Lower leg skin (tissue), 4 donors: ENCODE measurements at regions not wholly inside any gene's neighbourhood (a gene's known extent, or its start where the extent isn't known, plus 50 kb on each side); places are given as distances from the start of the nearest gene placed in this dataset.

Source experiments
- DNase-seq, 2 donors: peaks; one replicate each; pipeline ENCODE4 v3.0.0-alpha.2; 2019; ENCODE audit warnings: low spot score in 2 of 2
- H3K4me3 ChIP-seq: fragments of 200-600 bp; sonication (generic); 2 replicates; pipeline ENCODE4 v1.5.1; 2017; ENCODE audit warnings: mild to moderate bottlenecking, low read depth; ENCODE audit not compliant: poor library complexity, severe bottlenecking
- POLR2A ChIP-seq, 2 donors: fragments of 450-650 bp; IDR thresholded peaks; one replicate each; pipeline ENCODE4 v1.6.1; 2016 to 2017; ENCODE audit warnings: antibody characterized with exemption in 2 of 2, mild to moderate bottlenecking in 1 of 2, moderate library complexity in 1 of 2
- WGBS, 2 donors: methylation state at CpG; one replicate each; pipeline ENCODE4 v1.1.5; 2018; 5-methylcytosine and 5-hydroxymethylcytosine counted together
- intact Hi-C: fragments of 100-400 bp; cut with DNase I; formaldehyde crosslinking; loops from one replicate; pipeline ENCODE4 v1.15.0; 2023; ENCODE audit warnings: low total_unique reads
- TF ChIP-seq, protein P1 (sequence below), 3 donors: fragments of 450-650 bp; IDR thresholded peaks; one replicate each; pipeline ENCODE4 v1.5.1; 2016; ENCODE audit warnings: antibody characterized with exemption in 3 of 3, mild to moderate bottlenecking in 3 of 3, moderate library complexity in 2 of 3

DNA sequence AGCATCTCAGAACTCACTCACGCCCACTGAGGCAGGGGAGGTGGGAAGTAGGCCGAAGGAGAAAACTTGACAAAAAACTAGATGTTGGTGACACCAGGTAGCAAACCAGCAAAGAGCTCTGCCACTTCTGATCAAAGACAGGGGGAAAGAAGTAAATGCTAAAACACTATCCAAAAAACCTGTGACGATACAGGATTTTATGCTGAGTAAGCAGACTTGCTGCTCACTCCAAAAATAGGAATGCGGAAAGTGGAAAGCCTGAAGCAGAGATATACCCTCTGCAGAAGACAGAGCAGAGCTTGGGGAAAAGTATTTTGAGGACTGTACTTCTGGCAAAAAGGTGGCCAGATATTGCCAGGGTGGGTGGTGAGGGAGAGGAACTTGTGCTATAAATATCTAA is 73.3 kb upstream of the YPEL5 start:
- no peak for TF ChIP-seq POLR2A (IDR thresholded peaks at IDR 0.05)
- TF ChIP-seq, protein P1, sequence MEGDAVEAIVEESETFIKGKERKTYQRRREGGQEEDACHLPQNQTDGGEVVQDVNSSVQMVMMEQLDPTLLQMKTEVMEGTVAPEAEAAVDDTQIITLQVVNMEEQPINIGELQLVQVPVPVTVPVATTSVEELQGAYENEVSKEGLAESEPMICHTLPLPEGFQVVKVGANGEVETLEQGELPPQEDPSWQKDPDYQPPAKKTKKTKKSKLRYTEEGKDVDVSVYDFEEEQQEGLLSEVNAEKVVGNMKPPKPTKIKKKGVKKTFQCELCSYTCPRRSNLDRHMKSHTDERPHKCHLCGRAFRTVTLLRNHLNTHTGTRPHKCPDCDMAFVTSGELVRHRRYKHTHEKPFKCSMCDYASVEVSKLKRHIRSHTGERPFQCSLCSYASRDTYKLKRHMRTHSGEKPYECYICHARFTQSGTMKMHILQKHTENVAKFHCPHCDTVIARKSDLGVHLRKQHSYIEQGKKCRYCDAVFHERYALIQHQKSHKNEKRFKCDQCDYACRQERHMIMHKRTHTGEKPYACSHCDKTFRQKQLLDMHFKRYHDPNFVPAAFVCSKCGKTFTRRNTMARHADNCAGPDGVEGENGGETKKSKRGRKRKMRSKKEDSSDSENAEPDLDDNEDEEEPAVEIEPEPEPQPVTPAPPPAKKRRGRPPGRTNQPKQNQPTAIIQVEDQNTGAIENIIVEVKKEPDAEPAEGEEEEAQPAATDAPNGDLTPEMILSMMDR (IDR thresholded peaks at IDR 0.05): no peak
- no peak for DNase-seq
- intact Hi-C loops: loop anchor here (5.0 kb wide), 1 partner anchor 151 kb away; the partner anchor contains the start of gene ALK

DNA sequence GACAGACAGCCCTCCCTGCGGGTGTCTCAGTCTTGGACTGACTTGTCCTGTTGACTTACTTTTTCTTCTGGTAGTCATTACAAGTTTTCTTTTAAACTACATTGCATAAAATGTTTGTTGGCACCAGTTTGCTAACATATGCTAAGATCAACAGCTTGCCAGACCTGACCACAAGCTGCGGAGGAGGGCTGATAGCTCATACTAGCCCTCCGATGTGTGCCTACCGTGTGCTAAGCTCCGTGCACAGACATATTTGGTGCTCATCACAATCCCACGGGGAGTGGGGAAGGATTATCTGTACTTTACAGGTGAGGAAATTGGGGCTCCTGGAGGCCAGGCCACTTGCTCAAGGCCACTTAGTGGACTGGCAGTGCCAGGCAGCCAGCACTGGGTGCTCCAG is 72.8 kb upstream of the YPEL5 start:
- no peak for TF ChIP-seq POLR2A (IDR thresholded peaks at IDR 0.05)
- TF ChIP-seq, protein P1 (IDR thresholded peaks at IDR 0.05): no peak
- intact Hi-C loops: loop anchor here (5.0 kb wide), 1 partner anchor 152 kb away; the partner anchor contains the start of gene ALK
- DNase-seq: no peak
- 38 to 45% methylated on average over 6 of the region's 6 CpGs for WGBS, 2 donors
- no peak overlapping the region for H3K4me3 ChIP-seq

More for the DNA sequence above, 73.3 kb upstream of the YPEL5 start:
- WGBS, 2 donors: 45 to 59% methylated on average over 4 of the region's 4 CpGs
- no peak overlapping the region for H3K4me3 ChIP-seq

DNA sequence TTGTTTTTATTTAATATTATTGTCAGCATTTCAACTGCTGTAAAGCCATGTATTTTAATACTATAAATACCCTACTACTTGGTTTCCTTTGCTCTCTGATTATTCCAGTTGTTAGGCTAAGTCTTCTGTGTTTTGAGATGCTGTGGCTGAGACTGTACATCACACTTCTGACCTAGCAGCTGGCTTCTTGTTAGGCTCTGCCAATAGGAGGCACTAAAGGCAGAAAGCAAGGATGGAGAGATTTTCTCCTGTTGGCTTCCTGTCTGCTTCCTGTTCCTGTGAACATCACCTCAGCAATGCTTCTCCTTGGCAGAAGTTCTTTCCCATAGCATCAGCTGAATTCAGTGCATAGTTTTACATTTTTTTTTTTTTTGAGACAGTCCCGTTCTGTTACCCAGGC is 68.3 kb upstream of the YPEL5 start:
- 0 to 58% methylated on average over 1 of the region's 1 CpG for WGBS, 2 donors
- no peak overlapping the region for H3K4me3 ChIP-seq
- intact Hi-C loops: no loop called here
- TF ChIP-seq, protein P1 (IDR thresholded peaks at IDR 0.05): no peak
- TF ChIP-seq POLR2A (IDR thresholded peaks at IDR 0.05): no peak
- no peak for DNase-seq

DNA sequence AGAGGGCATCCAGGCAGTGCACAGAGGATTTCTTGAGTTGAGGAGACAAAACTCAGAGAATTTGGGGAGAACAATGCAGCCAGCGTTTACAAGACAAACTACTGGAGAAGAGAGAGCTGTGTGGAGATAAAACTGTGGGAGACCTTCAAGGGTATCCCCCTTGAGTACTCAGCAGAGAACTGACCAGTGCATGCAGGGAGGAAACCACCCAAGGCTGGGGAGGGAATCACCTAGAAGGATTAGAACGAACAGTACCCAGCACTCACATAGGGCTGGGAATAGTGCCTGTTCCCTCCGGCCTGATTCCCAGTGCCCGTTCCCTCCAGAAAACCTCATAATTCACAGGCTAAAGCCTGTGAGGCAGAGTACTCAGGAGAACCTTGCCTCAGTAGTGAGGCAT is 61.9 kb upstream of the YPEL5 start:
- 75 to 84% methylated on average over 4 of the region's 4 CpGs for WGBS, 2 donors

DNA sequence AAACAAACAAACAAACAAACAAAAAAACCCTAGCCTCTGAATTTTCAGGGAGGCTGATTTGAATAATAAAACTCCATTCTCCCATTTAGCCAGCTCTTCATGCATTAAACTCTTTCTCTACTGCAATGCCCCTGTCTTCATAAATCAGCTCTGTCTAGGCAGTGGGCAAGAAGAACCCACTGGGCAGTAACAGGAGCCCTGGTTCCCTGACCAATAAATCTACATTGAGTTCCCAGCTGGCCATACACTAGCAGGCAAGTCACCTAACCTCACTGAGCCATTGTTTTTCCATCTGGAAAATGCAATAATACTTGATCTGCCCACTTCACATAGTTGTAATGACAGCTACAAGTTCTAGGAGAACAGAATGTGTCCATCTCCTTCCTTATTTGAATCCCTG is 57.6 kb upstream of the YPEL5 start:
- no peak for DNase-seq
- intact Hi-C loops: no loop called here
- H3K4me3 ChIP-seq: no peak overlapping the region
- no peak for TF ChIP-seq POLR2A (IDR thresholded peaks at IDR 0.05)
- TF ChIP-seq, protein P1 (IDR thresholded peaks at IDR 0.05): no peak

More for the DNA sequence above, 61.9 kb upstream of the YPEL5 start:
- TF ChIP-seq, protein P1 (IDR thresholded peaks at IDR 0.05): no peak
- no peak for TF ChIP-seq POLR2A (IDR thresholded peaks at IDR 0.05)
- intact Hi-C loops: no loop called here
- H3K4me3 ChIP-seq: no peak overlapping the region
- DNase-seq: no peak

DNA sequence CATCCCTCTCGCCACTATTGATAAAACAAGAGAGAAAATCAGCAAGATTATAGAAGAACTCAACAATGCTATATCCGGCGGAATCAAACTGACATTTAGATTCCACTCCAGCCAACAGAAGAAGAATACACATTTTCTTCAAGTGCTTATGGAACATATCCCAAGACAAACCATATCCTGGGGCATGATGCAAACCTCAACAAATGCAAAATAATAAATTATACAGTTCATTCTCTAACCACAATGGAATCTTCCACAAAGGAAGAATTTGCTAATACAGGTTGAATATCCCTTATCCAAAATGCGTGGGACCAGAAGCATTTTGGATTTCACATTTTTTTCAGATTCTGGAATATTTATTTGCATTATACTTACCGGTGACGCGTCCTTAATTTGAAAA is 51.4 kb upstream of the YPEL5 start:
- intact Hi-C loops: no loop called here
- 70 to 82% methylated on average over 7 of the region's 7 CpGs for WGBS, 2 donors
- no peak overlapping the region for H3K4me3 ChIP-seq
- no peak for DNase-seq
- TF ChIP-seq, protein P1 (IDR thresholded peaks at IDR 0.05): no peak
- no peak for TF ChIP-seq POLR2A (IDR thresholded peaks at IDR 0.05)
